ENCODE measurements at regions not wholly inside any gene's neighbourhood (a gene's known extent, or its start where the extent isn't known, plus 50 kb on each side); places are given as distances from the start of the nearest gene placed in this dataset.

DNA sequence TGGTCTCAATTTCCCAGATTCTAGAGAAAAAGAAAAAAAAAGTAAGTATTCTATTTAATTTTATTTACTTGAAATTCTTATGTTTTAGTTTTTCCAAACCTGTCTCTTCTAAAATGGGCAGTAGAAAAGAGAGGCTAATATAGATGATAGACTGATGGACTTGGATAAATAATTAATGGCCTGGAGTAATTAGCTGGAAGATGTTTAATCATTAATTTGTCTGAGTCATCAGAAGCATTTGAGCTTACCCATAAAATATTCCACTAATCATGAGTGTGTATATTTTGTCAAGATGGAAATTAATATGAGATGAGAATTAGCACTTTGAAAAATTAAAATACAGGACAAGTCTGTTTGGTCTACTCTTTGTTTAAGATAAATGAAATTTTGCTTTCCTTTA, 212.1 kb upstream of the MIR17HG start:
- DNase-seq (ENCODE audit: low spot score), result no peak

GRCh38 chr13:91135968-91136367, 211.5 kb upstream of the MIR17HG start:
- no peak for DNase-seq (ENCODE audit: low spot score)

GRCh38 chr13:91136806-91137205, 210.7 kb upstream of the MIR17HG start:
- DNase-seq (ENCODE audit: low spot score), result peak; percentile 54

DNA sequence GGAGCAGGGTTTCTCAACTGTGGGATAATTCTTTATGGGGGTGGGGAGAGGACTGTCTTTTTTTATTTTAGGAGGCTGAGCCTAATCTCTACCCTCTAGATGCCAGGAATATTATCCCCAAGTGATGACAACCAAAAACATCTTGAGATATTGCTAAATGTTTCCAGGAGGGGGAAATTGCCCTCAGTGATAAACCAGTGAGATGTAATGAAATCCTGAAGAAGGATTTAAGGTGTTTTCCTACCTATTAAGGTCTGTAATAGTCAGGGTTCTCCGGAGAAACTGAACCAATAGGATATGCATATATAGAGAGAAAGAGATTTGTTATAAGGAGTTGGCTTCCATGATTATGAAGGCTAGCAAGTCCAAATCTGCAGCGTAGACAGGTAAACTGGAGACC, 208.3 kb upstream of the MIR17HG start:
- DNase-seq (ENCODE audit: low spot score), result no peak

DNA sequence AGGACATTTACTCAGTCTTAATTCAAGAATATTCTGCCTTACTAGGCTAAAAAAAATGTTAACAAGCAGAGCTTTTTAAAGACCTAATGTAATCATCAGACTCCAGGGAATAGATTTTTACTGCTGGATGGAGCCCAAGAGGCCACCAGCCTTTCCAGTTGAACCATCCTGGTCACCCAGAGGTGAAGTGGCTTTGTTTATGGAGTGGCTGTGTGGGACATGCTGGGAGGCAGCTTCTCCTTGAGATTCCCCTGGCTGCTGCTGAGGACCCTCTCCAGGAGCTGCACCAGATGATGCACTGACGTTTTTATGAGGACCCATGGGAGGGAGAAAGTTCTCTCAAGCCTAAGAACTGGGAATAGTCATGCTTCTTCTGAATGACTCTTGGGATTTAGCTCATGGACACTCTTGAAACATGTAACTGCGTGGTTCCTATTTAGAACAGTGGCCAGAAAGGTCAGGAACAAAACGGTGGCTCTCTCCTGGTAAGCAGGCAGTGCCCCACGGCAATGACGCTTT, 205.9 kb upstream of the MIR17HG start:
- DNase-seq (ENCODE audit: low spot score), result no peak

GRCh38 chr13:91142572-91142971, 204.9 kb upstream of the MIR17HG start:
- DNase-seq (ENCODE audit: low spot score), result no peak

- DNase-seq (ENCODE audit: low spot score), result no peak
These were observed 203.4 kb upstream of the MIR17HG start for GRCh38 chr13:91144054-91144453.

- no peak for DNase-seq (ENCODE audit: low spot score)
These were observed 203.0 kb upstream of the MIR17HG start for GRCh38 chr13:91144486-91144885.

DNA sequence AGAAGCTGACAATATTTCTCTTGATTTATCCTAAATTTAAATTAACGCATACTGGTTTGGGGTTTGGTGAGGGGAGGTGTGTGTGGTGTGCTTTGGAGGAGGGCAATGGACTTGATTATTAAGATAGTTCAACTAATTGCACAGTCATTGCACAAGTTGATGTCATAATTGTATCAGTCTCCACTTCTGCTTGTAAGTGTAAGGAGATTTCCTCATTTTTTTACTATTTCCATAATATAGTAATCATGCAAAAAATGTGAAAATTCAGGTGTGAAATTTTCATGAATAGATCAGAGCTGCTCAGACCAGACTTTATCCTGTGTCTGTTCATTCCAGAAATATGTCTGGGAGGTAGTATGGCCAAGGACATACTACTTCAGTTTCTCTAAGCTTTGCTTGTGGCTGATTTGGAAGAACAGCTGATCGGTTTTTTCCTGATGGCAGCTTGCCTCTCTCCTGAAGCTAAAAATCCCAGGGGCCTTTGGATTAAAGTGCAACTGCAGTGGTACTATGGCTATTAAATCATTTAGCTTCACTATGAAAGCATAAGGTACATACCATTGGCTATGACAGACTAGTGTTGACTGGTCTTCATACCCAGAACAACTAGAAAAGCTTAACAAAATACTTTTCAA, 201.8 kb upstream of the MIR17HG start:
- DNase-seq (ENCODE audit: low spot score), result no peak

GRCh38 chr13:91146601-91147000, 200.9 kb upstream of the MIR17HG start:
- no peak for DNase-seq (ENCODE audit: low spot score)

- DNase-seq (ENCODE audit: low spot score), result no peak
These were observed 199.4 kb upstream of the MIR17HG start for GRCh38 chr13:91148098-91148497.

DNA sequence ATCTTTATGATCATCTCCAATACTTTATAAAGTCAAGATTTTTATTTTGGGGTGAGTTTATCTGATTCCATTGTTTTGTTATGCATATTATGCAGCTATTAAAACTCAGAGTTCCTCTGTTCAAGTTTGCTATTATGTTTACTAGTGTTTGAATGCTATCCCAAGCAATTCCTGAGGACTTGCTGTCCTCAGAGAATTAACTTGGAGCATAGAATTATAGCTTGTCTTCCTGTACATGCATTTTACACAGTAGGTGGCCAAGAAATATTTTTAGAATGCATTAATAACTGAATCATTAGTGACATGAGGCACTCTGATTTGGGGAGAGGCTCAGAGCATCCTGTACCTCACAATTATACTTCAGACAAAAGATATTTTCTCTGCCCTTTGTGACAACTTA, 195.6 kb upstream of the MIR17HG start:
- DNase-seq (ENCODE audit: low spot score), result no peak

GRCh38 chr13:91153372-91153771, 194.1 kb upstream of the MIR17HG start:
- DNase-seq (ENCODE audit: low spot score), result no peak

DNA sequence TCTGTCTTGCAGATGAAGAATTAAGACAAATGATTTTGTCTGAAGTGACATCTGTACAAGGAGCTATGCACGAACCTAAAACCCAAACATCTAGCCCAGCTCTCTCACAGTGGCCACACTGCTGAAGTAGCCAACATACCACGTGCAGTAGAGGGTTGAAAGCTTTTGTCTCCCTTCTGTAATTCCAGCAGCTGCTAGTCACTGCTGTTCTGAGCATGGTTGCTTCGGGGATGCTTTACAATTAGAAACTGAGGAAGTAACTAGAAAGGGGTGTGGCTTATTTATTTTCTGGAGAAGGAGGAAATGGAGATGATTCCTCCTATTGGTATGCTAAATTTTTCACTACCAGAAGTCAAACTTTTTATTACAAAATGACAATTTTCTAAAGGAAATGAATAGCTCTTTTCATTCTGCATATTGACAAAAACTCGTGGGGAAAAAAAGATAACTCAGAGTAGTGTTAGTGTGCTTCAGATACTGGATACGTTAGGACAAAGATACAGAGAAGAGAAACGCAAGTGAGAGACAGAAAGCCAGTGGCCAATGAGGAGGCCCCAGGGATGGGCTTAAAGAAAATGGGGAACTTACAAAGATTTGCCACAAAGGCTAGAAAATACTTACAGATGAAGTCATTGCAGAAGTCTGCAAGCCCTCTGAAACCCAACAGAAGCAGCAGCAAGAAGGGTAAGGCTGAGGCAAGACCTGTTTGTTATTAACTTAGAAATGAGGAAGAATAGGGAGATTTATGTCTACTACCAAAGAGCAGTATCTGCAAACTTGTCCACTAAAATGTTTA, 192.7 kb upstream of the MIR17HG start:
- no peak for DNase-seq (ENCODE audit: low spot score)

- no peak for DNase-seq (ENCODE audit: low spot score)
These were observed 191.9 kb upstream of the MIR17HG start for GRCh38 chr13:91155512-91156114.

DNA sequence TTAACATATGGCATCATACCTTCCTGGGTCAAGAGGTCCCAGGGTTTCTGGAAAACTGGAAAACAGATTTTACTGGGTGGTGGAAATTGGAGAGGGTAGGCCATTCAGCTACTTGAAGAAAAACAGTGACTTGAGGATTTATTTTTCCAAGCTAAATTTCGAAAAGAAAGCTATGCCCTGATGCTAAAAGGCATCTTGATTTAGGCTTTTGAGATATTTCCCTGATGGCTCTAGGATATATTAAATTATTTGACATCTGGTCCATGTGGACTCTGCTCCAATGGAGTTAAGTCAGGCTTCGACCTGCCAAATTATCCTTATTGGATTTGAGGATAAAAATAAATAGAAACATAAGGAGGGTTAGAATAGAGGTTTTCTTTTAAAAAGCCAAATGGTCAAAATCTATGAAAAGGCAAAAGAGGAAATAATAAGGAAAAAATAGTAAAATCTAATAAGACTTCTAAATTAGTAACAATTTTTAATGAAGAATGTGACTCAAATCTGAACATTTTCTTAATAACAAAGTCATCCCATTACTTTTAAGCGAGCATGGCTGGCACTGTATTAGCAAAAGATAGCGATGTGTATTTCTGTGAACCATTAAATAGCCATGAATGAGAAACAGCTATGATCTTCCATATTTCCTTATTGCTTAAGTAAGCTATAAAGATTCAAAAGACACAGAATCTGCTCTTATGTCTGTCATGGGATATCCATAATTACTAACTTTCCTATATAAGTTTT, 190.0 kb upstream of the MIR17HG start:
- no peak for DNase-seq (ENCODE audit: low spot score)

GRCh38 chr13:91158017-91158395, 189.5 kb upstream of the MIR17HG start:
- DNase-seq (ENCODE audit: low spot score), result no peak

GRCh38 chr13:91162180-91162579, 185.3 kb upstream of the MIR17HG start:
- DNase-seq (ENCODE audit: low spot score), result no peak

DNA sequence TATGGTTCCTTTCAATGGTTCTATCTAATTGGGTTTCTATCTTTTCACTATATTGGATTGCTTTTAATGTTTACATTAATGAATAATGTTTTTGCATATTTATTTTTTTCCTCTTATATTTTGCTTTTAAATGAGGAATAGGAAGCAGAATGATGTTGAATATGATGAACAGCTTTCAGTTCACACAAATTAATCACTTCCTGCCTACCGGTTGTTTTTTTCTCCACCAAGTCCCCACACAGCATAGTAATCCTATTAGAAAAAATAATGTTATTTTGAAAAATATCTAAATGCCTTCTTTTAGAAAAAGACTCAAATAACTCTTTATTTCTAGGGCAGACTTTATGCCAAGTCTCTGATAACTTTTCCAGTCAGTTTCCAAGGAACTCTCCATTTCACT, 184.9 kb upstream of the MIR17HG start:
- no peak for DNase-seq (ENCODE audit: low spot score)

- no peak for DNase-seq (ENCODE audit: low spot score)
These were observed 181.7 kb upstream of the MIR17HG start for GRCh38 chr13:91165758-91166157.

GRCh38 chr13:91166714-91167511, 180.6 kb upstream of the MIR17HG start:
- no peak for DNase-seq (ENCODE audit: low spot score)

Data from ecto neural progenitor cell (in vitro differentiated cells).